Daoy (cell line): ENCODE measurements at regions not wholly inside any gene's neighbourhood (a gene's known extent, or its start where the extent isn't known, plus 50 kb on each side); places are given as distances from the start of the nearest gene placed in this dataset.
A peak's percentile ranks its signal among the peaks of the same experiment; 100 is the strongest.

Experiments used
- DNase-seq: peaks from one replicate; pipeline ENCODE4 v3.0.0-alpha.2; 2015; ENCODE audit warnings: low read depth

- DNase-seq, result no peak
These were observed 307.8 kb upstream of the STT3B start for GRCh38 chr3:31224936-31225335.

GRCh38 chr3:31225923-31226322 lies 306.8 kb upstream of the STT3B start:
- DNase-seq, result no peak

- DNase-seq, result no peak
These were observed 306.4 kb upstream of the STT3B start for GRCh38 chr3:31226346-31226745.

GRCh38 chr3:31227131-31227562 lies 305.6 kb upstream of the STT3B start:
- DNase-seq, result no peak

GRCh38 chr3:31230425-31231223 lies 302.1 kb upstream of the STT3B start:
- peak; percentile 17 for DNase-seq

GRCh38 chr3:31232055-31233025 lies 300.4 kb upstream of the STT3B start:
- no peak for DNase-seq

GRCh38 chr3:31234145-31234544 lies 298.6 kb upstream of the STT3B start:
- no peak for DNase-seq

GRCh38 chr3:31235062-31235700 lies 297.5 kb upstream of the STT3B start:
- no peak for DNase-seq

- DNase-seq, result no peak
These were observed 294.8 kb upstream of the STT3B start for GRCh38 chr3:31237887-31238286.

GRCh38 chr3:31240013-31240412 lies 292.7 kb upstream of the STT3B start:
- DNase-seq, result no peak

- no peak for DNase-seq
These were observed 292.3 kb upstream of the STT3B start for GRCh38 chr3:31240466-31240865.

GRCh38 chr3:31240874-31241273 lies 291.9 kb upstream of the STT3B start:
- DNase-seq, result no peak

- DNase-seq, result no peak
These were observed 291.2 kb upstream of the STT3B start for GRCh38 chr3:31241533-31241932.

GRCh38 chr3:31242026-31242960 lies 290.4 kb upstream of the STT3B start:
- no peak for DNase-seq

- DNase-seq, result no peak
These were observed 287.6 kb upstream of the STT3B start for GRCh38 chr3:31244929-31245817.

GRCh38 chr3:31246293-31247062 lies 286.2 kb upstream of the STT3B start:
- no peak for DNase-seq

- DNase-seq, result no peak
These were observed 285.7 kb upstream of the STT3B start for GRCh38 chr3:31247063-31247447.

- no peak for DNase-seq
These were observed 284.7 kb upstream of the STT3B start for GRCh38 chr3:31247850-31248562.

- DNase-seq, result no peak
These were observed 284.1 kb upstream of the STT3B start for GRCh38 chr3:31248563-31248992.
